ENCODE measurements at regions not wholly inside any gene's neighbourhood (a gene's known extent, or its start where the extent isn't known, plus 50 kb on each side); places are given as distances from the start of the nearest gene placed in this dataset.
"Not testable (repeated sequence)": the region's sequence is repeated elsewhere in the genome, so short reads cannot be mapped to it uniquely, and the experiment has no call there.

DNA sequence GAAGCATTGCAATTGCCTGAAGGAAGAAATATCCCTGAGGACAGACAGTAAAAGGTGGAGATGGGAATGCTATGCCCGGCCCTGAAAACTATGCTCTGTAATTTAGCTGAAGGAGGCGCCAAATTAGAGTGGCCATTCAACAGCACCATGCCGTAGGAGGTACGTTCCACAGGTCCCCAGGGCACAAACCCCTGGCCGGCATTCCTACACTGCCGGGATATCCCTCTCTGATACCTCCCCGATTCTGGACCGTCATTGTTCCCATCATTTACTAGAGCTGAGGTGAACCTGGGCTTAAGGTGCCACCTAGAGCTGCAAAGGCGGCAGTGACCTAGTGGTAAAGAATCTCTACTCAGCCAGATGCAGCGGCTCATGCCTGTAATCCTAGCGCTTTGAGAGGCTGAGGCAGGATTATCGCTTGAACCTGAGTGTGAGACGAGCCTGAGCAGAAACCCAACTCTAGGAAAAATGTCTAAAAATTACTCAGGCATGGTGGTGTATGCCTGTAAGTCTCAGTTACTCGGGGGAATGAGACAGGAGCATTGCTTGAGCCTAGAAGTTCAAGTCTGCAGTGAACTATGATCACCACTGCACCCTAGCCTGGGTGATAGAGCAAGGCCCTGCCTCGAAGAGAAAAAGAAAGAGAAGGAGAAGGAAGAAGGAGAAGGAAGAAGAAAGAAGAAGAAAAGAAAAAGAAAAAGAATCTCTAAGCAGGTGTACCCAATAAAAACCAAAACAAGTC, 53.0 kb upstream of the TNKS2 start:
- Histone ChIP-seq H3K4me3 (ENCODE audit: low read length) (peak overlapping the region; percentile 36), H3K9me3 (ENCODE audit: control insufficient read depth, low read depth, low read length) (no peaks in the 10 kb centered on the region), H3K27ac (ENCODE audit: low read length) (no peak overlapping the region)

GRCh38 chr10:91743465-91743864, 54.8 kb upstream of the TNKS2 start:
- Histone ChIP-seq H3K9ac (ENCODE audit: low read length) (no peak overlapping the region), H3K9me3 (ENCODE audit: control insufficient read depth, low read depth, low read length) (no peaks in the 10 kb centered on the region), H3K27me3 (ENCODE audit: control insufficient read depth, insufficient read depth, low read length) (no peaks in the 10 kb centered on the region), H3K4me1 (ENCODE audit: control insufficient read depth, low read depth, low read length) (peaks cover 3% of the 10 kb centered on the region), H3K36me3 (ENCODE audit: control insufficient read depth, low read depth, low read length) (no peaks in the 10 kb centered on the region), H3K27ac (ENCODE audit: low read length) (no peak overlapping the region), H3K4me3 (ENCODE audit: low read length) (no peak overlapping the region)

More for the DNA sequence above, 53.0 kb upstream of the TNKS2 start:
- H3K4me1 ChIP-seq (ENCODE audit: control insufficient read depth, low read depth, low read length): peaks cover 3% of the 10 kb centered on the region
- H3K36me3 ChIP-seq (ENCODE audit: control insufficient read depth, low read depth, low read length): no peaks in the 10 kb centered on the region
- no peaks in the 10 kb centered on the region for H3K27me3 ChIP-seq (ENCODE audit: control insufficient read depth, insufficient read depth, low read length)
- no peak overlapping the region for H3K9ac ChIP-seq (ENCODE audit: low read length)

DNA sequence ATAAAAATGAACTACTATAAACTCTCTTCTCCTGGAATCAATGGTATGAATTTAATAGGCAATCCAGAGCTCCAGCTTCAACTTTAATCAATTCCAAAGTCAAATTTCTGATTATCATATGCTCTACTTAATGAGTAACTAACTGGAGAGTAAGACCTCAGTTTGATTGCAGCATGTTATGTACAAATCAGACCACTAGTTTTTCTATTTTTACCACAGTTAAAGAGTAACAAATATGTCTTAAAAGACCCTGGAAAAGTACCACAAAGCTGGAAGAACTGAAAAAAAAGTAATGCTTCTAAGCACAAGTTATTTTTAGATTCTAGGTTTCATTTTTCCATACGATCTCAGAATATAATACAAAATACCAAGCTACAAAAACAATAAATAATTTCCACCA, 56.0 kb upstream of the TNKS2 start:
- H3K9me3 ChIP-seq (ENCODE audit: control insufficient read depth, low read depth, low read length): no peaks in the 10 kb centered on the region
- H3K4me3 ChIP-seq (ENCODE audit: low read length): no peak overlapping the region
- peaks cover 6% of the 10 kb centered on the region for H3K4me1 ChIP-seq (ENCODE audit: control insufficient read depth, low read depth, low read length)
- no peak overlapping the region for H3K27ac ChIP-seq (ENCODE audit: low read length)
- H3K36me3 ChIP-seq (ENCODE audit: control insufficient read depth, low read depth, low read length): no peaks in the 10 kb centered on the region
- H3K27me3 ChIP-seq (ENCODE audit: control insufficient read depth, insufficient read depth, low read length): no peaks in the 10 kb centered on the region
- H3K9ac ChIP-seq (ENCODE audit: low read length): no peak overlapping the region

GRCh38 chr10:91741356-91741755, 56.9 kb upstream of the TNKS2 start:
- Histone ChIP-seq H3K9me3 (ENCODE audit: control insufficient read depth, low read depth, low read length) (no peaks in the 10 kb centered on the region), H3K4me1 (ENCODE audit: control insufficient read depth, low read depth, low read length) (peaks cover 12% of the 10 kb centered on the region), H3K27me3 (ENCODE audit: control insufficient read depth, insufficient read depth, low read length) (no peaks in the 10 kb centered on the region), H3K9ac (ENCODE audit: low read length) (no peak overlapping the region), H3K36me3 (ENCODE audit: control insufficient read depth, low read depth, low read length) (no peaks in the 10 kb centered on the region), H3K27ac (ENCODE audit: low read length) (no peak overlapping the region), H3K4me3 (ENCODE audit: low read length) (no peak overlapping the region)

DNA sequence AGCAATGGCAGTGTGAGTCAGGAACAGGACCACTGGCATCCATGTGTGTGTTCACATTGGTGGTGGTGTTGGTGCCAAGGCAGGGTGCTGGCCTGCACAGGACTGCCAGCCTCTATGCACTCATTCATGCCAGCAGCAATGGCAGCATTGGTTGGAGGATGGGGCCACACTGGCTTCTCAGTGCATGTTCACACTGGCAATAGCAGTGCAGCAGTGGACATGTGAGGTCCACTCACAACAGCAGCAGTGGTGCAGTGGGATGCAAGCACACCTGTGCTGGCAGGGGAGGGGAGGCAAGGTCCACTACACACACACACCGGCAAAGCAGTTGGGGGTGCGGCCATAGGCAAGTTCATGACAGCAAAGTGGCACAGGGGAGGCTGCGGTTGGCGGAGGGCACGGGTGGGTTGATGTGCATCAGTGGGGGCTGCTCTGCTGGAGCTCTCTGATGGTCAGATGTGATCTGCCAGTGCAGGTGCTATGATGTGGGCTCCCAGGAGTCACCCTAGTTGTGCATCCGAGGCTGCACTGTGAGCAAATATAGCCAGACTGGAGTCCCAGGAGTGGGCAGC, 57.8 kb upstream of the TNKS2 start:
- no peaks in the 10 kb centered on the region for H3K27me3 ChIP-seq (ENCODE audit: control insufficient read depth, insufficient read depth, low read length)
- H3K27ac ChIP-seq (ENCODE audit: low read length): no peak overlapping the region
- H3K9ac ChIP-seq (ENCODE audit: low read length): no peak overlapping the region
- H3K4me3 ChIP-seq (ENCODE audit: low read length): no peak overlapping the region
- peaks cover 12% of the 10 kb centered on the region for H3K4me1 ChIP-seq (ENCODE audit: control insufficient read depth, low read depth, low read length)
- no peaks in the 10 kb centered on the region for H3K36me3 ChIP-seq (ENCODE audit: control insufficient read depth, low read depth, low read length)
- no peaks in the 10 kb centered on the region for H3K9me3 ChIP-seq (ENCODE audit: control insufficient read depth, low read depth, low read length)

DNA sequence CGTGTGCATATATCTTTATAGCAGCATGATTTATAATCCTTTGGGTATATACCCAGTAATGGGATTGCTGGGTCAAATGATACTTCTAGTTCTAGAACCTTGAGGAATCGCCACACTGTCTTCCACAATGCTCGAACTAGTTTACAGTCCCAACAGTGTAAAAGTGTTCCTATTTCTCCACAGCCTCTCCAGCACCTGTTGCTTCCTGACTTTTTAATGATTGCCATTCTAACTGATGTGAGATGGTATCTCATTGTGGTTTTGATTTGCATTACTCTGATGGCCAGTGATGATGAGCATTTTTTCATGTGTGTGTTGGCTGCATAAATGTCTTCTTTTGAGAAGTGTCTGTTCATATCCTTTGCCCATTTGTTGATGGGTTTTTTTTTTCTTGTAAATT, 66.0 kb upstream of the TNKS2 start:
- H3K27me3 ChIP-seq (ENCODE audit: control insufficient read depth, insufficient read depth, low read length); H3K9ac ChIP-seq (ENCODE audit: low read length); H3K27ac ChIP-seq (ENCODE audit: low read length); H3K4me3 ChIP-seq (ENCODE audit: low read length); H3K9me3 ChIP-seq (ENCODE audit: control insufficient read depth, low read depth, low read length); H3K36me3 ChIP-seq (ENCODE audit: control insufficient read depth, low read depth, low read length); H3K4me1 ChIP-seq (ENCODE audit: control insufficient read depth, low read depth, low read length): not testable (repeated sequence)

DNA sequence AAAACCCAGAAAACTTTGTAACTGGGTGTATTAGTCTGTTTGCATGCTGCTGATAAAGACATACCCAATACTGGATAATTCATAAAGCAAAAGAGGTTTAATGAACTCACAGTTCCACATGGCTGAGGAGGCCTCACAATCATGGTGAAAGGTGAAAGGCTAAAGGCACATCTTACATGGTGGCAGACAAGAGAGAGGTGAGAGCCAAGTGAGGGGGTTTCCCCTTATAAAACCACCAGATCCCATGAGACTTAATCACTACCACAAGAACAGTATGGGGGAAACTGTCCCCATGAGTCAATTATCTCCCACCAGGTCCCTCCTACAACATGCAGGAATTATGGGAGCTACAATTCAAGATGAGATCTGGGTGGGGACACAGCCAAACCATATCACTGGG, 68.9 kb upstream of the TNKS2 start:
- H3K4me1 ChIP-seq (ENCODE audit: control insufficient read depth, low read depth, low read length); H3K4me3 ChIP-seq (ENCODE audit: low read length); H3K27me3 ChIP-seq (ENCODE audit: control insufficient read depth, insufficient read depth, low read length); H3K9ac ChIP-seq (ENCODE audit: low read length); H3K27ac ChIP-seq (ENCODE audit: low read length); H3K36me3 ChIP-seq (ENCODE audit: control insufficient read depth, low read depth, low read length); H3K9me3 ChIP-seq (ENCODE audit: control insufficient read depth, low read depth, low read length): not testable (repeated sequence)

GRCh38 chr10:91726355-91726754, 71.9 kb upstream of the TNKS2 start:
- no peaks in the 10 kb centered on the region for H3K9me3 ChIP-seq (ENCODE audit: control insufficient read depth, low read depth, low read length)
- no peak overlapping the region for H3K9ac ChIP-seq (ENCODE audit: low read length)
- no peak overlapping the region for H3K4me3 ChIP-seq (ENCODE audit: low read length)
- no peaks in the 10 kb centered on the region for H3K27me3 ChIP-seq (ENCODE audit: control insufficient read depth, insufficient read depth, low read length)
- no peaks in the 10 kb centered on the region for H3K36me3 ChIP-seq (ENCODE audit: control insufficient read depth, low read depth, low read length)
- H3K27ac ChIP-seq (ENCODE audit: low read length): no peak overlapping the region
- H3K4me1 ChIP-seq (ENCODE audit: control insufficient read depth, low read depth, low read length): no peaks in the 10 kb centered on the region

DNA sequence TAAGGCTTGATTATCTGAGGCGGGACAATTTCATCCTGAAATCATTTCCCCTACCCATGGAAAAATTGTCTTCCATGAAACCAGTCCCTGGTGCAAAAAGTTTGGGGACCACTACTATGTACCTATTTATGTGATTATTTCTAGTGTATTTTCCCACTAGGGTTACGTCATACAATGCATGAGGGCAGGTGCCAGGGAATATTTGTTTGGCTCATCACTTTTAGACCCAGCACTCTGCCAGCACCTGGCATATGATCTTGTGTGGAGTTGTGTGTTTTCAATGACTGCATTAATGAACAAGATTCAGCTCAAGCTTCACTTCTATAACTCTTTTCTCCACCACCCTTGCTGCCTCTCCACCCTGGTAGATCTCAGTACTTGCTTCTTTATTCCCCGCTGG, 73.3 kb upstream of the TNKS2 start:
- Histone ChIP-seq H3K27ac (ENCODE audit: low read length) (no peak overlapping the region), H3K27me3 (ENCODE audit: control insufficient read depth, insufficient read depth, low read length) (no peaks in the 10 kb centered on the region), H3K36me3 (ENCODE audit: control insufficient read depth, low read depth, low read length) (no peaks in the 10 kb centered on the region), H3K4me1 (ENCODE audit: control insufficient read depth, low read depth, low read length) (no peaks in the 10 kb centered on the region), H3K9me3 (ENCODE audit: control insufficient read depth, low read depth, low read length) (no peaks in the 10 kb centered on the region), H3K4me3 (ENCODE audit: low read length) (no peak overlapping the region), H3K9ac (ENCODE audit: low read length) (no peak overlapping the region)

DNA sequence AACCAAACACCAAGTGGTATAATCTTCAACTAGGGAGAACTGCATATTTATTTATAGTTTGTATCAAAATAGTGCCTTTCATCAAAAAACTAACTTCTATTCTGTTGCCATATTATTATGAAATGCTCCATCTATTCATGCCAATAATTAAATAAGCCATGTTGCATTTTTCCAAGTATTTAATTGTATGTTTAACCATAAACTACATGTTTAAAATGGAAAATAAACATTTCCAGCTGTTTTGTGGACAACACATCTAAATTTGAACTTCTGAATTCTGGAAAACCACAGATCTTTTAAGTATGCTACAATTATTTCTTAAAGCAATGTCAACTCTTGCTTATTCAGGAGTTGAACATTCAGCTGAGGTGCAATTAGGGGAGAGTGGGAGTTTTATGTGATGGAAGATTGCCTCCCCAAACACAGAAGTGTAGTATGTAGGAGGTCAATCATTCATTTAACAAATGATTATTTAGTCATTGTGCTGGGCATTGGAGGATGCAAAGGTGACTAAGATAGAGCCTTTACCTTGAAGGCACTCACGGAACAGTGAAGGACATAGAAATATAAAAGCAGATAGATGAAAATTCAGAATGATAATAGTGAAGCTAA, 80.7 kb upstream of the PPP1R3C start:
- Histone ChIP-seq H3K4me1 (ENCODE audit: control insufficient read depth, low read depth, low read length) (no peaks in the 10 kb centered on the region), H3K9ac (ENCODE audit: low read length) (no peak overlapping the region), H3K27ac (ENCODE audit: low read length) (no peak overlapping the region), H3K9me3 (ENCODE audit: control insufficient read depth, low read depth, low read length) (no peaks in the 10 kb centered on the region), H3K36me3 (ENCODE audit: control insufficient read depth, low read depth, low read length) (no peaks in the 10 kb centered on the region), H3K27me3 (ENCODE audit: control insufficient read depth, insufficient read depth, low read length) (no peaks in the 10 kb centered on the region), H3K4me3 (ENCODE audit: low read length) (no peak overlapping the region)

- H3K9ac ChIP-seq (ENCODE audit: low read length): no peak overlapping the region
- no peaks in the 10 kb centered on the region for H3K9me3 ChIP-seq (ENCODE audit: control insufficient read depth, low read depth, low read length)
- no peaks in the 10 kb centered on the region for H3K4me1 ChIP-seq (ENCODE audit: control insufficient read depth, low read depth, low read length)
- H3K36me3 ChIP-seq (ENCODE audit: control insufficient read depth, low read depth, low read length): no peaks in the 10 kb centered on the region
- no peaks in the 10 kb centered on the region for H3K27me3 ChIP-seq (ENCODE audit: control insufficient read depth, insufficient read depth, low read length)
- no peak overlapping the region for H3K4me3 ChIP-seq (ENCODE audit: low read length)
- no peak overlapping the region for H3K27ac ChIP-seq (ENCODE audit: low read length)
These were observed 79.2 kb upstream of the PPP1R3C start for GRCh38 chr10:91711885-91712680.
